ENCODE measurements at regions not wholly inside any gene's neighbourhood (a gene's known extent, or its start where the extent isn't known, plus 50 kb on each side); places are given as distances from the start of the nearest gene placed in this dataset.

- Mint-ChIP-seq H3K9me3 (no peaks in the 10 kb centered on the region), H3K4me3 (no peak overlapping the region), H3K4me1 (peaks cover 4% of the 10 kb centered on the region), H3K36me3 (peaks cover 2% of the 10 kb centered on the region; the same call in 1 of the 2 replicates), H3K27ac (no peak overlapping the region), H3K27me3 (ENCODE audit: low read depth) (no peaks in the 10 kb centered on the region)
- no peak for DNase-seq (ENCODE audit: low spot score)
- no peak for ATAC-seq
- no peak for TF ChIP-seq ERG (CRISPR knock-in tag; IDR thresholded peaks at IDR 0.05)
- TF ChIP-seq ZNF396 (CRISPR knock-in tag; IDR thresholded peaks at IDR 0.05; ENCODE audit: borderline replicate concordance) = no peak
- TF ChIP-seq PRRX2 (CRISPR knock-in tag; IDR thresholded peaks at IDR 0.05) = no peak
- no peak for TF ChIP-seq STAT6 (CRISPR knock-in tag; conservative IDR thresholded peaks at IDR 0.05; ENCODE audit: low read depth)
- no peak for TF ChIP-seq ELF4 (CRISPR knock-in tag; IDR thresholded peaks at IDR 0.05; ENCODE audit: low read depth)
- TF ChIP-seq IRF2 (CRISPR knock-in tag; IDR thresholded peaks at IDR 0.05; ENCODE audit: borderline replicate concordance, low read depth) = no peak
- TF ChIP-seq SMAD4 (CRISPR knock-in tag; IDR thresholded peaks at IDR 0.05) = no peak
- TF ChIP-seq ZNF512 (CRISPR knock-in tag; IDR thresholded peaks at IDR 0.05; ENCODE audit: borderline replicate concordance) = no peak
- TF ChIP-seq E2F4 (CRISPR knock-in tag; IDR thresholded peaks at IDR 0.05; ENCODE audit: borderline replicate concordance, low read depth) = no peak
- no peak for TF ChIP-seq E2F1 (CRISPR knock-in tag; IDR thresholded peaks at IDR 0.05)
- no peak for TF ChIP-seq SOX15 (CRISPR knock-in tag; IDR thresholded peaks at IDR 0.05)
- no peak for TF ChIP-seq NR3C1 (CRISPR knock-in tag; conservative IDR thresholded peaks at IDR 0.05; ENCODE audit: low read depth)
- no peak for TF ChIP-seq ATF3 (CRISPR knock-in tag; conservative IDR thresholded peaks at IDR 0.05)
- TF ChIP-seq E2F5 (CRISPR knock-in tag; IDR thresholded peaks at IDR 0.05) = no peak
- TF ChIP-seq USF1 (CRISPR knock-in tag; IDR thresholded peaks at IDR 0.05) = no peak
- TF ChIP-seq NR1H2 (CRISPR knock-in tag; IDR thresholded peaks at IDR 0.05) = no peak
- CTCF ChIA-PET = no interaction called here
- POLR2A ChIA-PET = no interaction called here
These were observed 69.8 kb downstream of the TNFSF18 start for GRCh38 chr1:172980971-172981370.
